ENCODE measurements at regions not wholly inside any gene's neighbourhood (a gene's known extent, or its start where the extent isn't known, plus 50 kb on each side); places are given as distances from the start of the nearest gene placed in this dataset.

DNA sequence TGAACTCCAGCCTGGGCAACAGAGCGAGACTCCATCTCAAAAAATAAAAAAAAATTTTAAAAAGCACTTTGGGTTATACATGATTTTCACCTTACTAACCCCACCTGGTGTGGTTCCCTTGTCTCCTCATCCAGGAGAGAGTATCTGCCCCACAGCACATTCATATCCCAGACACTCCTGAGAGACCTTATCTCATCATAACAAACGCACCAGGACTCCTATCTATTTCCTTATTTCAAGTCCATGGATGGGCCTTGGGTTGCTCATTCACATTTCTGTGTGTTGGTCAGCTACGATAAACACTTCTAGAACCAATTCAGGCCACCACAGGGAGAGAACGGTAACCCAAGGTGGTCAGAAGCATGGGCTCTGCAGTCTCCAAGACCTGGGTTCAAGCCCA, 88.6 kb upstream of the SPATA12 start:
- WGBS, 2 donors = 92% methylated on average over 4 of the region's 4 CpGs
- no peaks in the 10 kb centered on the region for H3K36me3 ChIP-seq
- no peaks in the 10 kb centered on the region for H3K27me3 ChIP-seq
- DNase-seq = no peak
- intact Hi-C loops (cut with DNase I) = loop anchor here in 2 of 10 donors (5.0 kb wide), 2 partner anchors 150 to 170 kb away; partner anchors contain the start of gene ARHGEF3 (in 1 of the 2)
- no peak overlapping the region for H3K27ac ChIP-seq
- no peaks in the 10 kb centered on the region for H3K9me3 ChIP-seq
- ATAC-seq = no peak
- no peak overlapping the region for H3K4me3 ChIP-seq
- TF ChIP-seq, protein P1, sequence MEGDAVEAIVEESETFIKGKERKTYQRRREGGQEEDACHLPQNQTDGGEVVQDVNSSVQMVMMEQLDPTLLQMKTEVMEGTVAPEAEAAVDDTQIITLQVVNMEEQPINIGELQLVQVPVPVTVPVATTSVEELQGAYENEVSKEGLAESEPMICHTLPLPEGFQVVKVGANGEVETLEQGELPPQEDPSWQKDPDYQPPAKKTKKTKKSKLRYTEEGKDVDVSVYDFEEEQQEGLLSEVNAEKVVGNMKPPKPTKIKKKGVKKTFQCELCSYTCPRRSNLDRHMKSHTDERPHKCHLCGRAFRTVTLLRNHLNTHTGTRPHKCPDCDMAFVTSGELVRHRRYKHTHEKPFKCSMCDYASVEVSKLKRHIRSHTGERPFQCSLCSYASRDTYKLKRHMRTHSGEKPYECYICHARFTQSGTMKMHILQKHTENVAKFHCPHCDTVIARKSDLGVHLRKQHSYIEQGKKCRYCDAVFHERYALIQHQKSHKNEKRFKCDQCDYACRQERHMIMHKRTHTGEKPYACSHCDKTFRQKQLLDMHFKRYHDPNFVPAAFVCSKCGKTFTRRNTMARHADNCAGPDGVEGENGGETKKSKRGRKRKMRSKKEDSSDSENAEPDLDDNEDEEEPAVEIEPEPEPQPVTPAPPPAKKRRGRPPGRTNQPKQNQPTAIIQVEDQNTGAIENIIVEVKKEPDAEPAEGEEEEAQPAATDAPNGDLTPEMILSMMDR (IDR thresholded peaks at IDR 0.05) = no peak
- peaks cover 0 to 18% (median 0%) of the 10 kb centered on the region in 9 donors for H3K4me1 ChIP-seq

GRCh38 chr3:56971261-56971660, 89.2 kb upstream of the SPATA12 start:
- H3K4me1 ChIP-seq = peaks cover 0 to 18% (median 0%) of the 10 kb centered on the region in 9 donors

DNA sequence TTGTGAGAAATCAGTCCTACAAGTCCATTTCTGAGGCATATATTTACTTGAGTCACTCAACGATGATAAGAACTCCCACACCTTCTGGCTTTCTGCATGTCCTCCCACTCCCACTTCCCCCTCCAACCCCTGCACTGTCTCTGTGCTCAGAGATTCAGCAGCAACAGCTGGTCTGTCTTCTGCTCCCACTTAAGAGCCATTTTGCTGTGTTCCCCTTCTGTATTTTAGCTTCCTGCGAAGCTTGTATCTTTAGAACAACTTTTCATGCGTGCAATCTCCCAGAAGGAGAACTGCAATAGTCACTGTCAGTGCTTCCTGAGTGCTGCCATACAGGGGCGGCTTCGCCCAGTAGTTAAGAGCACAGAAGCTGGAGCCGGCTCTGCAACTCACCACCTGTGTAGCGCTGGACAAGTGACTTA, 90.0 kb upstream of the SPATA12 start:
- H3K27me3 ChIP-seq = no peaks in the 10 kb centered on the region
- DNase-seq (no peak), ATAC-seq (peak in 7 of 8 donors; percentile 24 to 74 (median 48))
- H3K36me3 ChIP-seq = no peaks in the 10 kb centered on the region
- intact Hi-C loops (cut with DNase I) = loop anchor here in 2 of 10 donors (5.0 kb wide), 2 partner anchors 148 to 168 kb away; partner anchors contain the start of gene ARHGEF3 (in 1 of the 2)
- TF ChIP-seq, protein P1 (IDR thresholded peaks at IDR 0.05) = no peak
- 49 to 56% methylated on average over 7 of the region's 7 CpGs for WGBS, 2 donors
- H3K4me1 ChIP-seq = peaks cover 0 to 16% (median 0%) of the 10 kb centered on the region in 9 donors
- H3K27ac ChIP-seq = peak overlapping the region in 2 of 10 donors; percentile 11 to 39
- no peak overlapping the region for H3K4me3 ChIP-seq
- peaks cover 0 to 8% (median 0%) of the 10 kb centered on the region in 11 donors for H3K9me3 ChIP-seq

More at GRCh38 chr3:56971261-56971660, 89.2 kb upstream of the SPATA12 start:
- TF ChIP-seq, protein P1 (IDR thresholded peaks at IDR 0.05) = no peak
- H3K4me3 ChIP-seq = no peak overlapping the region
- no peaks in the 10 kb centered on the region for H3K27me3 ChIP-seq
- no peaks in the 10 kb centered on the region for H3K36me3 ChIP-seq
- ATAC-seq (no peak), DNase-seq (no peak)
- intact Hi-C loops (cut with DNase I) = loop anchor here in 2 of 10 donors (5.0 kb wide), 2 partner anchors 149 to 169 kb away; partner anchors contain the start of gene ARHGEF3 (in 1 of the 2)
- peaks cover 0 to under 1% (median 0%) of the 10 kb centered on the region in 11 donors for H3K9me3 ChIP-seq
- WGBS, 2 donors = 94 to 96% methylated on average over 12 of the region's 12 CpGs
- no peak overlapping the region for H3K27ac ChIP-seq

DNA sequence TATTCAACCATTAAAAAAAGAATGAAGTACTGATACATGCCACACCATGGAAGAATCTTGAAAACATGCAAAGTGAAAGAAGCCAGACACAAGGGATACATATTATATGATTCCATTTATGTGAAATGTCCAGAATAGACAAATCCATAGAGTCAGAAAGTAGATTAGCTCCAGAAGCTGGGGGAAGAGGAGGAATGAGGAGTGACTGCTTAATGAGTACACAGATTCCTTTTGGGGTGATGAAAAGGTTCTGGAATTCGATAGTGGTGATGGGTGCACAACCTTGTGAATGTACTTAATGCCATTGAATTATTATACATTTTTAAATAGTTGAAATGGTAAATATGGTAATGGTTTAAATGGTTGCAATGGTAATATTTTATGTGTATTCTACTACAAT, 90.6 kb upstream of the SPATA12 start:
- TF ChIP-seq, protein P1 (IDR thresholded peaks at IDR 0.05) = no peak
- no peak for DNase-seq

More for the DNA sequence above, 90.6 kb upstream of the SPATA12 start:
- Histone ChIP-seq H3K4me1 (peaks cover 0 to 11% (median 0%) of the 10 kb centered on the region in 9 donors), H3K27ac (peak overlapping the region in 1 of 10 donors; percentile 11), H3K4me3 (no peak overlapping the region), H3K9me3 (peaks cover 0 to 15% (median 0%) of the 10 kb centered on the region in 11 donors), H3K36me3 (no peaks in the 10 kb centered on the region), H3K27me3 (no peaks in the 10 kb centered on the region)
- WGBS, 2 donors = 62 to 75% methylated on average over 1 of the region's 1 CpG
- no peak for ATAC-seq
- intact Hi-C loops (cut with DNase I) = loop anchor here in 2 of 10 donors (5.0 kb wide), 2 partner anchors 148 to 168 kb away; partner anchors contain the start of gene ARHGEF3 (in 1 of the 2)
